ENCODE measurements at regions not wholly inside any gene's neighbourhood (a gene's known extent, or its start where the extent isn't known, plus 50 kb on each side); places are given as distances from the start of the nearest gene placed in this dataset.
"Not testable (repeated sequence)": the region's sequence is repeated elsewhere in the genome, so short reads cannot be mapped to it uniquely, and the experiment has no call there.

GRCh38 chr11:15683528-15683927, 568.8 kb downstream of the INSC start:
- peaks cover 0 to 4% of the 10 kb centered on the region in 2 donors for H3K36me3 Mint-ChIP-seq
- no peaks in the 10 kb centered on the region for H3K4me1 Mint-ChIP-seq
- H3K27me3 Mint-ChIP-seq = no peaks in the 10 kb centered on the region
- no peak for DNase-seq
- no peak for ATAC-seq (ENCODE audit: low read depth in 2 of 2)
- H3K9me3 Mint-ChIP-seq = peaks cover 0 to 25% (median 5%) of the 10 kb centered on the region in 7 donors
- no peak overlapping the region for H3K27ac Mint-ChIP-seq
- no peak overlapping the region for H3K4me3 Mint-ChIP-seq

DNA sequence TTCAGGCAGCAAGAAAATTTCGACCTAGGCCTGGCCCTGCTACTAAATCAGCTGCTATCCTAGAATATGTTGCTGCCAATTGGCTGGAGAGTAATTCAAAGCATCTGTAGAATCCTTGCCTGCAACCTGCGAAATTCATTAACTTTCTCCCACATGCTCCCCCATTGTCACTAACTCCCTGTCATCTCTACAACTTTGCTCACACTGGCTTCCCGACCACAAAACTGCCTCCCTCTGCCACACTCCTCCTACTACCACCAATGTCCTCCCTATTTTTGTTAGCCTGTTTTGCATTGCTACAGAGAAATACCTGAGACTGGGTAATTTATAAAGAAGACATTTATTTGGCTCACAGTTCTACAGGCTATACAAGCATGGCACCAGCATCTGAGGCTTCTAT, 570.6 kb downstream of the INSC start:
- no peaks in the 10 kb centered on the region for H3K27me3 Mint-ChIP-seq
- no peaks in the 10 kb centered on the region for H3K36me3 Mint-ChIP-seq
- ATAC-seq (ENCODE audit: low read depth in 2 of 2) = no peak
- no peak overlapping the region for H3K27ac Mint-ChIP-seq
- H3K9me3 Mint-ChIP-seq = peaks cover 0 to 23% (median 2%) of the 10 kb centered on the region in 7 donors
- no peak overlapping the region for H3K4me3 Mint-ChIP-seq
- DNase-seq = no peak
- H3K4me1 Mint-ChIP-seq = no peaks in the 10 kb centered on the region

DNA sequence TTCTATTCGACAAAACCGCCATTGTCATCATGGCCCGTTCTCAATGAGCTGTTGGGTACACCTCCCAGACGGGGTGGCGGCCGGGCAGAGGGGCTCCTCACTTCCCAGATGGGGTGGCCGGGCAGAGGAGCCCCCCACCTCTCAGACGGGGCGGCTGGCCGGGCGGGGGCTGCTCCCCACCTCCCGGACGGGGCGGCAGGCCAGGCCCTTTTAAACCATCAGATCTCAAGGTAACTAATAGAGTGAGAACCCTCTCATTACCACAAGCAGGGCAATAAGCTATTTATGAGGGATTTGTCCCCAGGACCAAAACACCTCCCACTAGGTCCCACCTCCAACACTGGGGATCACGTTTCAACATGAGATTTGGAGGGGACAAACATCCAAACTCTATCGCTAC, 571.5 kb downstream of the INSC start:
- peaks cover 0 to 21% (median 2%) of the 10 kb centered on the region in 7 donors for H3K9me3 Mint-ChIP-seq
- DNase-seq; ATAC-seq (ENCODE audit: low read depth in 2 of 2); H3K36me3 Mint-ChIP-seq; H3K4me3 Mint-ChIP-seq; H3K27me3 Mint-ChIP-seq; H3K27ac Mint-ChIP-seq; H3K4me1 Mint-ChIP-seq: not testable (repeated sequence)

- Mint-ChIP-seq H3K9me3 (peaks cover 0 to 24% (median 2%) of the 10 kb centered on the region in 7 donors), H3K4me1 (no peaks in the 10 kb centered on the region)
Measured at GRCh38 chr11:15687342-15687741, 572.6 kb downstream of the INSC start.

GRCh38 chr11:15688351-15688792, 573.6 kb downstream of the INSC start:
- peak overlapping the region in 1 of 6 donors; percentile 12 for H3K27ac Mint-ChIP-seq
- H3K4me3 Mint-ChIP-seq = no peak overlapping the region
- no peaks in the 10 kb centered on the region for H3K4me1 Mint-ChIP-seq
- H3K9me3 Mint-ChIP-seq = peaks cover 0 to 24% (median 2%) of the 10 kb centered on the region in 7 donors
- no peak for ATAC-seq (ENCODE audit: low read depth in 2 of 2)
- H3K27me3 Mint-ChIP-seq = peaks cover 0 to 4% (median 0%) of the 10 kb centered on the region in 3 donors
- DNase-seq = no peak
- no peaks in the 10 kb centered on the region for H3K36me3 Mint-ChIP-seq

More at GRCh38 chr11:15687342-15687741, 572.6 kb downstream of the INSC start:
- H3K27ac Mint-ChIP-seq = no peak overlapping the region
- no peak overlapping the region for H3K4me3 Mint-ChIP-seq
- H3K27me3 Mint-ChIP-seq = peaks cover 0 to under 1% (median 0%) of the 10 kb centered on the region in 3 donors
- ATAC-seq (ENCODE audit: low read depth in 2 of 2) (no peak), DNase-seq (no peak)
- H3K36me3 Mint-ChIP-seq = no peaks in the 10 kb centered on the region

DNA sequence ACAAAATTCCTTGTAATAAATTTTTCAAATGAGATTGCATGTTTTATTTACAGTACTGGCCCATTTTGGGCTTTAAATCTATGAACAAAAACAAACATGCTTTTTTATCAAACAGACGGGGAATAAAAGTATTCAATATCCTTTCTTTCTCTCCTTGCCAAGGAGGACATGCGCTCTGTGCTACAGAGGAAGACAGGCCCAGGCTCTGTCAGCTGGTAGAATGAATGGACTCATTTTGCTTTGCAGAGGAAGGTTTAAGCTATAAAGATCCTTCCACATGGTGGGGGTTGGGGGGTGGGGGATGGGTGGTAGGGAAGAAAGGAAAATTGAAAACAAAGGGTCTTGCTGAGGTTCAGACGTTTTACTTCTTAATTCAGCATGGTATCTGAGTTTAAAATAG, 575.6 kb downstream of the INSC start:
- peaks cover 0 to 4% (median 0%) of the 10 kb centered on the region in 3 donors for H3K27me3 Mint-ChIP-seq
- no peaks in the 10 kb centered on the region for H3K4me1 Mint-ChIP-seq
- no peak overlapping the region for H3K4me3 Mint-ChIP-seq
- ATAC-seq (ENCODE audit: low read depth in 2 of 2) (no peak), DNase-seq (no peak)
- H3K9me3 Mint-ChIP-seq = peaks cover 0 to 13% (median 2%) of the 10 kb centered on the region in 7 donors
- H3K36me3 Mint-ChIP-seq = no peaks in the 10 kb centered on the region
- no peak overlapping the region for H3K27ac Mint-ChIP-seq

- Mint-ChIP-seq H3K27me3 (peaks cover 0 to 4% (median 0%) of the 10 kb centered on the region in 3 donors), H3K4me3 (no peak overlapping the region), H3K4me1 (no peaks in the 10 kb centered on the region), H3K36me3 (no peaks in the 10 kb centered on the region), H3K27ac (no peak overlapping the region), H3K9me3 (peaks cover 0 to 17% (median 2%) of the 10 kb centered on the region in 7 donors)
- DNase-seq (no peak), ATAC-seq (ENCODE audit: low read depth in 2 of 2) (no peak)
Measured at GRCh38 chr11:15692739-15693138, 578.0 kb downstream of the INSC start.

DNA sequence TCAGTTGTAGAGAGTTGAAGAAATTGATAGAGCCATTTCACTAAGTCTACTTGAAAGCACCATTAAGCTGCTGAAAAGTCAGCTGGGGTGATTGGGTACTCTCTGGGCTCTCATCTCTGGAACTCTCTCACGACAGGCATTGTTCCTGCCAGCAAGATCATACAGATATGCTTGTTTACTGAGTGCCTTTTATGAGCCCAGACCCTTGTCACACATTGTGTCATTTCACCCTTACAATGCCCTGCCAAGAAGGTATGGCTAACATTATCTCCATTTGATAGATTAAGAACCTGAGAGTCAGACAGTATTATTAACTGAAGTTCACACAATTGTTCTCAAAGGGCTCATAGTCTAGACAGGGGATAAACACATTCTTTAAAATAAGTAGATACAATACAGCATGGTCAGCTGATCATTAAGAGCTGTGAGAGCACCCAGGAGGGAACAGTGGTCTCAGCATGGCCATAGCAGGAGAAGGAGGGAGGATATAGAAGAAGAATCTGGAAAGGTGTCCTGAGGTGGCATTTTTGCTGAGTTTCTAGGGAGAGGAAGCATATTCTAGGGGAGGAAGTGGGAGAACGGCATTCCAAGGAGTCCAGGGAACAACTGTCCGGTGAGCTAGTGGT, 580.5 kb downstream of the INSC start:
- Mint-ChIP-seq H3K4me1 (no peaks in the 10 kb centered on the region), H3K4me3 (no peak overlapping the region), H3K27ac (no peak overlapping the region), H3K9me3 (peaks cover 0 to 18% (median 0%) of the 10 kb centered on the region in 7 donors), H3K36me3 (no peaks in the 10 kb centered on the region), H3K27me3 (peaks cover 0 to 4% (median 0%) of the 10 kb centered on the region in 3 donors)
- no peak for DNase-seq
- no peak for ATAC-seq (ENCODE audit: low read depth in 2 of 2)

- Mint-ChIP-seq H3K27me3 (peaks cover 0 to 4% (median 0%) of the 10 kb centered on the region in 3 donors), H3K36me3 (no peaks in the 10 kb centered on the region), H3K9me3 (peaks cover 0 to 18% (median 0%) of the 10 kb centered on the region in 7 donors), H3K27ac (no peak overlapping the region), H3K4me1 (no peaks in the 10 kb centered on the region), H3K4me3 (no peak overlapping the region)
- ATAC-seq (ENCODE audit: low read depth in 2 of 2) = no peak
- no peak for DNase-seq
Measured at GRCh38 chr11:15696069-15696468, 581.3 kb downstream of the INSC start.

GRCh38 chr11:15697437-15698236, 582.9 kb downstream of the INSC start:
- peaks cover 0 to under 1% (median 0%) of the 10 kb centered on the region in 3 donors for H3K27me3 Mint-ChIP-seq
- peaks cover 0 to 19% (median 0%) of the 10 kb centered on the region in 7 donors for H3K9me3 Mint-ChIP-seq
- DNase-seq (no peak), ATAC-seq (ENCODE audit: low read depth in 2 of 2) (no peak)
- no peak overlapping the region for H3K27ac Mint-ChIP-seq
- no peaks in the 10 kb centered on the region for H3K4me1 Mint-ChIP-seq
- no peak overlapping the region for H3K4me3 Mint-ChIP-seq
- H3K36me3 Mint-ChIP-seq = no peaks in the 10 kb centered on the region

- ATAC-seq (ENCODE audit: low read depth in 2 of 2) = no peak
- H3K9me3 Mint-ChIP-seq = peaks cover 0 to 19% (median 0%) of the 10 kb centered on the region in 7 donors
- no peaks in the 10 kb centered on the region for H3K4me1 Mint-ChIP-seq
- H3K27ac Mint-ChIP-seq = no peak overlapping the region
- H3K27me3 Mint-ChIP-seq = no peaks in the 10 kb centered on the region
- H3K36me3 Mint-ChIP-seq = no peaks in the 10 kb centered on the region
- no peak overlapping the region for H3K4me3 Mint-ChIP-seq
- DNase-seq = no peak
Measured at GRCh38 chr11:15698855-15699254, 584.1 kb downstream of the INSC start.

DNA sequence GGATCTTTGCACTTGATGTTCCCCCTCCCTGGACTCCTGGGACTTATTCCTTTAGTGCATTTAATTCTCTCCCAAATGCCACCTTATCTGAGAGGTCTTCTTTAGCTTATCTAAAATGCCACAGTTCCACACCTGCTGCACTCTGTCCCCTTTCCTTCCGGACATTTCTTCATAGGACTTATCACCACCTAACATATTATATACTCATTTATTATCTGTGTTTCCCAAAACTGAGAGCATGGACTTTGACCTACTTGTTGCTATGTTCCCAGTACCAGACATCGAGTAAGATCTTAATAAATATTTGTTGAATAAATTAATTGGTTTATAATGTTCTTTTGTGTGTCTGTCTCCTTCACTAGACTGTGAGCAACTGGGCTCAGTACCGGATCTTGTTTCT, 585.3 kb downstream of the INSC start:
- Mint-ChIP-seq H3K36me3 (no peaks in the 10 kb centered on the region), H3K4me3 (no peak overlapping the region), H3K27ac (no peak overlapping the region), H3K27me3 (no peaks in the 10 kb centered on the region), H3K9me3 (peaks cover 0 to 19% (median 0%) of the 10 kb centered on the region in 7 donors), H3K4me1 (no peaks in the 10 kb centered on the region)
- DNase-seq = no peak
- no peak for ATAC-seq (ENCODE audit: low read depth in 2 of 2)

- no peaks in the 10 kb centered on the region for H3K4me1 Mint-ChIP-seq
- no peak for DNase-seq
- H3K27me3 Mint-ChIP-seq = no peaks in the 10 kb centered on the region
- peaks cover 0 to 16% (median 0%) of the 10 kb centered on the region in 7 donors for H3K9me3 Mint-ChIP-seq
- H3K36me3 Mint-ChIP-seq = no peaks in the 10 kb centered on the region
- ATAC-seq (ENCODE audit: low read depth in 2 of 2) = no peak
- H3K27ac Mint-ChIP-seq = no peak overlapping the region
- H3K4me3 Mint-ChIP-seq = no peak overlapping the region
Measured at GRCh38 chr11:15700456-15700855, 585.7 kb downstream of the INSC start.

DNA sequence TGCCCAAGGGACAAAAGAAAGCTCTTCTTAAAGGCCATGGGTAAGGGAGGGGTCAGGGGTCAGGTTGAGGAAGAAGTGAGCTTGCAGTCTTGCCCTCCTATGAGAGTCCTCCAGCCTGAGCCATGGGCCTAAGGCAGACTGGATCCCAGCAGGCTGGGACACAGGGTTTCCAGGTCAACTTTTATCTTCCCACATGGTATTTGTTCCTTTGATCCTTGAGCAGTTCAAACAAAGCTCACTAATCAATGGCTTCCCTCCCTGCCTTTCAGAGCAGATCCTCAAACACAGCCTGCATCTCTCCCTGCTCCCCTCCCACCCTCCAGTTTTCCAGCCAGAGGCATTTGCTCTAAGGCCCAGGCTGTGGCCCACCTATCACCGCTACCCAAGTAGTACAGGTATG, 589.3 kb downstream of the INSC start:
- Mint-ChIP-seq H3K9me3 (peaks cover 0 to 17% (median 4%) of the 10 kb centered on the region in 7 donors), H3K36me3 (no peaks in the 10 kb centered on the region), H3K27ac (no peak overlapping the region), H3K4me1 (no peaks in the 10 kb centered on the region), H3K27me3 (no peaks in the 10 kb centered on the region), H3K4me3 (no peak overlapping the region)
- ATAC-seq (ENCODE audit: low read depth in 2 of 2) = no peak
- no peak for DNase-seq
